Smooth muscle cell (in vitro differentiated cells): ENCODE measurements at regions not wholly inside any gene's neighbourhood (a gene's known extent, or its start where the extent isn't known, plus 50 kb on each side); places are given as distances from the start of the nearest gene placed in this dataset.
A peak's percentile ranks its signal among the peaks of the same experiment; 100 is the strongest.
"Not testable (repeated sequence)": the region's sequence is repeated elsewhere in the genome, so short reads cannot be mapped to it uniquely, and the experiment has no call there.

Experiments used
- DNase-seq: peaks from one replicate; lab custom pipeline; 2025; ENCODE audit not compliant: unreplicated experiment; lab: John Stamatoyannopoulos, UW
- H2AFZ ChIP-seq: fragments of 200-600 bp; sonication (generic); 2 replicates; pipeline ENCODE4 v1.6.0; 2016; ENCODE audit warnings: antibody characterized with exemption, low read depth, mild to moderate bottlenecking
- H3F3A ChIP-seq: fragments of 200-600 bp; sonication (generic); 2 replicates; pipeline ENCODE4 v1.6.0; 2017; ENCODE audit warnings: antibody characterized with exemption, low read depth
- H3K27ac ChIP-seq: fragments of 200-600 bp; sonication (generic); 2 replicates; pipeline ENCODE4 v1.5.1; 2016; ENCODE audit warnings: low read depth, mild to moderate bottlenecking
- H3K27me3 ChIP-seq: fragments of 200-600 bp; sonication (generic); 2 replicates; pipeline ENCODE4 v1.6.1; 2016; ENCODE audit warnings: low read depth, mild to moderate bottlenecking
- H3K36me3 ChIP-seq: fragments of 200-600 bp; sonication (generic); 2 replicates; pipeline ENCODE4 v1.5.1; 2016; ENCODE audit warnings: low read depth
- H3K4me1 ChIP-seq: fragments of 200-600 bp; sonication (generic); 2 replicates; pipeline ENCODE4 v1.5.1; 2016; ENCODE audit warnings: low read depth
- H3K4me2 ChIP-seq: fragments of 200-600 bp; sonication (generic); 2 replicates; pipeline ENCODE4 v1.6.0; 2016; ENCODE audit warnings: mild to moderate bottlenecking
- H3K4me3 ChIP-seq: fragments of 200-600 bp; sonication (generic); 2 replicates; pipeline ENCODE4 v1.5.1; 2016; ENCODE audit warnings: mild to moderate bottlenecking
- H3K79me2 ChIP-seq: fragments of 200-600 bp; sonication (generic); 2 replicates; pipeline ENCODE4 v1.6.0; 2016; ENCODE audit warnings: low read depth, mild to moderate bottlenecking
- H3K9ac ChIP-seq: fragments of 200-600 bp; sonication (generic); 2 replicates; pipeline ENCODE4 v1.6.0; 2016; ENCODE audit warnings: low read depth
- H3K9me3 ChIP-seq: fragments of 200-600 bp; sonication (generic); replicated peaks from 2 replicates; pipeline ENCODE4 v1.5.1; 2016; ENCODE audit warnings: low read depth
- H4K20me1 ChIP-seq: fragments of 200-600 bp; sonication (generic); 2 replicates; pipeline ENCODE4 v1.6.0; 2016; ENCODE audit warnings: low read depth
- WGBS: methylation state at CpG from one replicate; pipeline ENCODE4 v1.1.7; 2016; ENCODE audit warnings: low lambda C conversion rate; 5-methylcytosine and 5-hydroxymethylcytosine counted together
- TF ChIP-seq, protein P1 (sequence below): fragments of 200-600 bp; sonication (generic); IDR thresholded peaks from 2 replicates; pipeline ENCODE4 v1.5.1; 2017; ENCODE audit warnings: borderline replicate concordance, mild to moderate bottlenecking, antibody characterized with exemption; ENCODE audit not compliant: insufficient read depth, poor library complexity, severe bottlenecking

DNA sequence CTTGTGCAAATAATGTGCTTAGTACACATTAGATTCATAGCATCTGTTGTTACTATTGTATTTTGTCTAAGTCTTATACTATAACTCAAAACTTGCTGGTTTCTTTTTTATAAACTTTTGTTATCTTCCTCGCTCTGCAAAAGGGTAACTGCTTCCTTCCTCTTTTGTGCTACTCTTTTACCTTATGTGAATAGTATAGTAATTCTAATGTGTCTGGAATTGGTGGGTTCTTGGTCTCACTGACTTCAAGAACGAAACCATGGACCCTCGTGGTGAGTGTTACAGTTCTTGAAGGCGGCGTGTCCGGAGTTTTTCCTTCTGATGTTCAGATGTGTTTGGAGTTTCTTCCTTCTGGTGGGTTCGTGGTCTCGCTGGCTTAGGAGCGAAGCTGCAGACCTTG is 563.1 kb upstream of the LUZP2 start:
- DNase-seq: no peak
- Histone ChIP-seq H3K4me1 (peaks cover 6% of the 10 kb centered on the region), H3K4me3 (no peak overlapping the region), H3K36me3 (no peaks in the 10 kb centered on the region), H3K9ac (no peak overlapping the region), H3K4me2 (no peak overlapping the region), H3K79me2 (no peaks in the 10 kb centered on the region), H3F3A (no peaks in the 10 kb centered on the region), H4K20me1 (no peaks in the 10 kb centered on the region), H3K27me3 (no peaks in the 10 kb centered on the region), H3K27ac (no peak overlapping the region), H3K9me3 (no peaks in the 10 kb centered on the region), H2AFZ (no peak overlapping the region)
- WGBS: 85% methylated on average over 9 of the region's 9 CpGs
- TF ChIP-seq, protein P1, sequence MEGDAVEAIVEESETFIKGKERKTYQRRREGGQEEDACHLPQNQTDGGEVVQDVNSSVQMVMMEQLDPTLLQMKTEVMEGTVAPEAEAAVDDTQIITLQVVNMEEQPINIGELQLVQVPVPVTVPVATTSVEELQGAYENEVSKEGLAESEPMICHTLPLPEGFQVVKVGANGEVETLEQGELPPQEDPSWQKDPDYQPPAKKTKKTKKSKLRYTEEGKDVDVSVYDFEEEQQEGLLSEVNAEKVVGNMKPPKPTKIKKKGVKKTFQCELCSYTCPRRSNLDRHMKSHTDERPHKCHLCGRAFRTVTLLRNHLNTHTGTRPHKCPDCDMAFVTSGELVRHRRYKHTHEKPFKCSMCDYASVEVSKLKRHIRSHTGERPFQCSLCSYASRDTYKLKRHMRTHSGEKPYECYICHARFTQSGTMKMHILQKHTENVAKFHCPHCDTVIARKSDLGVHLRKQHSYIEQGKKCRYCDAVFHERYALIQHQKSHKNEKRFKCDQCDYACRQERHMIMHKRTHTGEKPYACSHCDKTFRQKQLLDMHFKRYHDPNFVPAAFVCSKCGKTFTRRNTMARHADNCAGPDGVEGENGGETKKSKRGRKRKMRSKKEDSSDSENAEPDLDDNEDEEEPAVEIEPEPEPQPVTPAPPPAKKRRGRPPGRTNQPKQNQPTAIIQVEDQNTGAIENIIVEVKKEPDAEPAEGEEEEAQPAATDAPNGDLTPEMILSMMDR: no peak

DNA sequence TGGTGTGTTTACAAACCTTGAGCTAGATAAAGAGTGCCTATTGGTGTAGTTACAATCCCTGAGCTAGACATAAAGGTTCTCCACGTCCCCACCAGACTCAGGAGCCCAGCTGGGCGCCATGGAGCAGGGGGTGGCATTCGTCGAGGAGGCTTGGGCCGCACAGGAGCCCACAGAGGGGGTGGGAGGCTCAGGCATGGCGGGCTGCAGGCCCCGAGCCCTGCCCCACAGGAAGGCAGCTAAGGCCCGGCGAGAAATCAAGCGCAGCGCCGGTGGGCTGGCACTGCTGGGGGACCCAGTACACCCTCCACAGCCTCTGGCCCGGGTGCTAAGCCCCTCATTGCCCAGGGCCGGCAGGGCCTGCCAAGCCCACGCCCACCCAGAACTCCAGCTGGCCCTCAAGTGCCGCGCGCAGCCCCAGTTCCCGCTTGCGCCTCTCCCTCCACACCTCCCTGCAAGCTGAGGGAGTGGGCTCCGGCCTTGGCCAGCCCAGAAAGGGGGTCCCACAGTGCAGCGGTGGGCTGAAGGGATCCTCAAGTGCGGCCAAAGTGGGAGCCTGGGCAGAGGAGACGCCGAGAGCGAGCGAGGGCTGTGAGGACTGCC is 562.1 kb upstream of the LUZP2 start:
- not testable (repeated sequence) for H3K36me3 ChIP-seq, H4K20me1 ChIP-seq, H3K27ac ChIP-seq, H3K9ac ChIP-seq, DNase-seq, H3K9me3 ChIP-seq, H3K27me3 ChIP-seq, H2AFZ ChIP-seq, H3K4me2 ChIP-seq, H3K4me3 ChIP-seq, H3K79me2 ChIP-seq, H3K4me1 ChIP-seq, H3F3A ChIP-seq
- WGBS: 96% methylated on average over 27 of the region's 27 CpGs

DNA sequence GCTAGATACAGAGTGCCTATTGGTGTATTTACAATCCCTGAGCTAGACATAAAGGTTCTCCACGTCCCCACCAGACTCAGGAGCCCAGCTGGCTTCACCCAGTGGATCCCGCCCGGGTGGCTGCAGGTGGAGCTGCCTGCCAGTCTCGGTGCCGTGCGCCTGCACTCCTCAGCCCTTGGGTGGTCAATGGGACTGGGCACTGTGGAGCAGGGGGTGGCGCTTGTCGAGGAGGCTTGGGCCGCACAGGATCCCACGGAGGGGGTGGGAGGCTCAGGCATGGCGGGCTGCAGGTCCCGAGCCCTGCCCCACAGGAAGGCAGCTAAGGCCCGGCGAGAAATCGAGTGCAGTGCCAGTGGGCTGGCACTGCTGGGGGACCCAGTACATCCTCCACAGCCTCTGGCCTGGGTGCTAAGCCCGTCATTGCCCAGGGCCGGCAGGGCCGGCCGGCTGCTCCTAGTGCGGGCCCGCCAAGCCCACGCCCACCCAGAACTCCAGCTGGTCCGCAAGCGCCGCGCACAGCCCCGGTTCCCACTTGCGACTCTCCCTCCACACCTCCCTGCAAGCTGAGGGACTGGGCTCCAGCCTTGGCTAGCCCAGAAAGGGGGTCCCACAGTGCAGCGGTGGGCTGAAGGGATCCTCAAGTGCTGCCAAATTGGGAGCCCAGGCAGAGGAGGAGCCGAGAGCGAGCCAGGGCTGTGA is 554.6 kb upstream of the LUZP2 start:
- not testable (repeated sequence) for H3K27me3 ChIP-seq, H3K79me2 ChIP-seq, DNase-seq, H3K27ac ChIP-seq, H3K4me2 ChIP-seq, H3K9me3 ChIP-seq, H3F3A ChIP-seq, H3K36me3 ChIP-seq, H3K4me3 ChIP-seq, H4K20me1 ChIP-seq, H3K4me1 ChIP-seq, H2AFZ ChIP-seq, H3K9ac ChIP-seq
- 94% methylated on average over 31 of the region's 31 CpGs for WGBS

DNA sequence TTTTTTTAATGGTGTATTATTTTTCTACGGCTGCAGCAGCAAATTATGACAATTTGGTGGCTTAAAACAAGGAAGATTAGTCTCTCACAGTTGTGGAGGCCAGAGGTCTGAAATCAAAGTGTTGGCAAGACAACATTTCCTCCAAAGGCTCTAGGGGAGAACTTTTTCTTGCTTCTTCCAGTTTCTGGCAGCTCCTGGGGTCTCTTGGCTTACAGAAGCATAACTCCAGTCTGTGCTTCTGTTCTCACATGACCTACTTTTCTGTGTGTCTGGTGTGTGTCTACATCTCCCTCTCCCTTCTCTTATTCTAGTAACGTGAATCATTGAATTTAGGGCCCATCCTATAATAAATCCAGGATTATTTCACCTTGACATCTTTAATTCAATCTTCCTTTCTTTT is 551.9 kb upstream of the LUZP2 start:
- WGBS: 82% methylated on average over 2 of the region's 2 CpGs
- H3K4me3 ChIP-seq: no peak overlapping the region
- H2AFZ ChIP-seq: peak overlapping the region; percentile 58
- no peak overlapping the region for H3K27ac ChIP-seq
- no peaks in the 10 kb centered on the region for H3K79me2 ChIP-seq
- no peaks in the 10 kb centered on the region for H3F3A ChIP-seq
- DNase-seq: no peak
- H4K20me1 ChIP-seq: no peaks in the 10 kb centered on the region
- TF ChIP-seq, protein P1: no peak
- H3K4me1 ChIP-seq: no peaks in the 10 kb centered on the region
- no peaks in the 10 kb centered on the region for H3K9me3 ChIP-seq
- no peaks in the 10 kb centered on the region for H3K36me3 ChIP-seq
- no peak overlapping the region for H3K9ac ChIP-seq
- no peak overlapping the region for H3K4me2 ChIP-seq
- H3K27me3 ChIP-seq: no peaks in the 10 kb centered on the region

DNA sequence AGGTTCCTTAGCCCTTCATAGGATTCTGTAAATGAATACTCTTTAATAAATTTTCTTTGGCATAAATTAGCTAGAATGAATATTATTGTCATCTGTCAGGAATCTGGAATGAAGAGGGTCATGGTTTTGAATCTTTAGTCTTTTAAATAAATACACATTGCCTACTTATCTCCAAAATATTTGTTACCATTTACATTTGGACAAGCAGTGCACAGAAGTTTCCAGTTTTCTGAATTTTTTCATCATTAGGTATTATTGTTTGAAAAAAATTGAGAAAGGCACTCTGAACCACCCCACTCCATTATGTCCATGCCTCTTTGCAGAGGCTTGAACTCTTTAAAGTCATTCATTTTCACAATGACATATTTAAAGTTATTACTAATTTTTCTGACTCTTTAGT is 549.0 kb upstream of the LUZP2 start:
- H3F3A ChIP-seq: no peaks in the 10 kb centered on the region

More for the DNA sequence above, 549.0 kb upstream of the LUZP2 start:
- no peak overlapping the region for H2AFZ ChIP-seq
- H3K27ac ChIP-seq: no peak overlapping the region
- no peaks in the 10 kb centered on the region for H3K79me2 ChIP-seq
- H3K4me3 ChIP-seq: no peak overlapping the region
- TF ChIP-seq, protein P1: no peak
- H3K27me3 ChIP-seq: no peaks in the 10 kb centered on the region
- no peak overlapping the region for H3K9ac ChIP-seq
- H3K4me2 ChIP-seq: no peak overlapping the region
- H3K36me3 ChIP-seq: no peaks in the 10 kb centered on the region
- no peak for DNase-seq
- no peaks in the 10 kb centered on the region for H3K9me3 ChIP-seq
- no peaks in the 10 kb centered on the region for H4K20me1 ChIP-seq
- H3K4me1 ChIP-seq: no peaks in the 10 kb centered on the region
